ENCODE measurements at regions not wholly inside any gene's neighbourhood (a gene's known extent, or its start where the extent isn't known, plus 50 kb on each side); places are given as distances from the start of the nearest gene placed in this dataset.

- TF ChIP-seq CTCF (IDR thresholded peaks at IDR 0.05 in 8 of 11, conservative IDR thresholded peaks at IDR 0.05 in 3 of 11) = no peak
- no peak for TF ChIP-seq POLR2A (IDR thresholded peaks at IDR 0.05)
These were observed 62.9 kb upstream of the WNT11 start for GRCh38 chr11:76269247-76269646.
